Stimulated activated CD8-positive, alpha-beta memory T cell treated with anti-CD3 and anti-CD28 coated beads, Interleukin-2, amount 100 ng/mL, for 1 hour (primary cell): ENCODE measurements at regions not wholly inside any gene's neighbourhood (a gene's known extent, or its start where the extent isn't known, plus 50 kb on each side); places are given as distances from the start of the nearest gene placed in this dataset.

Source experiments
- DNase-seq, 2 donors: peaks; one replicate each; pipeline ENCODE4 v3.0.0-alpha.2; 2020; ENCODE audit warnings: low read depth in 2 of 2

GRCh38 chr5:124692950-124693349, 53.5 kb downstream of the ZNF608 start:
- no peak for DNase-seq

GRCh38 chr5:124692324-124692723, 54.1 kb downstream of the ZNF608 start:
- DNase-seq = no peak

DNA sequence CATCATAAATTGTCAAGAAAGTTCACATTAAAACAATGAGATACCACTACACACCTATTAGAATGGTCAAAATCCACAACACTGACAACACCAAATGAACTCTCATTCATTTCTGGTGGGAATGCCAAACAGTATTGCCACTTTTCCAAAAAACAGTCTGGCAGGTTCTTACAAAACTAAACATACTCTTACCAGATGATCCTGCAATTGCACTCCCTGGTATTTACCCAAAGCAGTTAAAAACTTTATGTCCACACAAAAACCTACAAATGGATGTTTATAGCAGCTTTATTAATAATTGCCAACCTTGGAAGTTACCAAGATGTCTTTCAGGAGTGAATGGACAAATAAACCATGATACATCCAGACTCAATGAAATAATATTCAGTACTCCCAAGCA, 56.8 kb downstream of the ZNF608 start:
- no peak for DNase-seq

DNA sequence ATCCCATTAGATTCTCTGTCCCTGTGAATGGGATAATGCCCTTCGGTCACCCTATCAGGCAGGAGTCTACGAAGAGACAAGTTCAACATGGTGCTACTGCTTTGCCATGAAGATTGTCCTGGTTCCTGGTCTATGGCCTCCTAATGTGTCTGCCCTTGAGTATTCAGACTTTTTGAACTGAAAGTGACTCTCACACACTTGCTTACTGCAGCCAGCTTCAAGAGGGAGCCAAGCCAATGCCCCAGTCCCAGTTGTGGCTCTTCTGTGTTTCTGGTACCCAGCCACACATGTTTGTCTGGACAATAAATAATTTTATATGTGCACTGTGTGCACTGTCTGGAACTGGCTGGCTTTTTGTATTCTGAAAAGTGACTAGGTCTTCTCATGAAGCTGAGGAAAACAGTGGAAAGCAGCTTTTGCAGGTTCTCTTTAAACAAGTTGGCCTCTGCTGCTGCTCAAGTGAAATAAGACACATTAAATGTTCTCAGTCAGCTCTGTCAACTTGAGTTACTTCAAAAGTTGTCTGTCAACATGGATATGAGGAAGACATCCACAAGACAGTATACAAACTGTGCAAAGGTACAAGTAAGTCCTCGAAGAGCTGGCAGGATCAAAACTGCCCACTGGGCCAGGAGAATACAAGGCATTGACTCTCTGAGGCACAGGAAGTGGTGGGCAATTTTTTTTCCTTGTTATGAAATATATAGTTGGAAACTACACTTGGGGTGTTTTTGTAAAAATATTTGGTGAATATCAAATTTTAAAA, 60.0 kb downstream of the ZNF608 start:
- no peak for DNase-seq

DNA sequence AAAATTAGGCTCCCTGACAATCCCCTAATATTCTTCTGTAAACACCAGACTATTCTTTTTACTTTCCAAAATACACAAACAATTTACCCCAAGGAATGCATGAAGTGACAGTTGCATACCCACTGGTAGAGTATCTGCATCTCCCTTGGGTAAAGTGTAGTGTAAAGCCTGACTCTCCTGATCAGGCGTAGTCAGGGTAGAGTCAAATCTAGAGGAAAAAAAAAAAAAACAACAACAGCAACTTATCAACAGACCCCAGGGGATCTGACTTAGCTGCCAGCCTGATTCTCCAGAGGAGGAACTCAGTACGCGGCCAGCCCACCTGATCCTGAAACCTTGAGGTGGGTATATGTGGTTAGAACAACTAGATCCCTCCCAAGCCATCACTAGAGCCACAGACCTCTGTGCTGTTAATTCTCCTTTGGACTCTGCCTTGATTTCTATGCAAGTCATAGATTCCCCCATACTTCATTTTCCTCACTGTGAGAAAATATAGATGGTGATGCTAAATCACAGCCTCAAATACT, 61.0 kb downstream of the ZNF608 start:
- DNase-seq = no peak

- no peak for DNase-seq
Observed at GRCh38 chr5:124683917-124684555, 62.4 kb downstream of the ZNF608 start.

DNA sequence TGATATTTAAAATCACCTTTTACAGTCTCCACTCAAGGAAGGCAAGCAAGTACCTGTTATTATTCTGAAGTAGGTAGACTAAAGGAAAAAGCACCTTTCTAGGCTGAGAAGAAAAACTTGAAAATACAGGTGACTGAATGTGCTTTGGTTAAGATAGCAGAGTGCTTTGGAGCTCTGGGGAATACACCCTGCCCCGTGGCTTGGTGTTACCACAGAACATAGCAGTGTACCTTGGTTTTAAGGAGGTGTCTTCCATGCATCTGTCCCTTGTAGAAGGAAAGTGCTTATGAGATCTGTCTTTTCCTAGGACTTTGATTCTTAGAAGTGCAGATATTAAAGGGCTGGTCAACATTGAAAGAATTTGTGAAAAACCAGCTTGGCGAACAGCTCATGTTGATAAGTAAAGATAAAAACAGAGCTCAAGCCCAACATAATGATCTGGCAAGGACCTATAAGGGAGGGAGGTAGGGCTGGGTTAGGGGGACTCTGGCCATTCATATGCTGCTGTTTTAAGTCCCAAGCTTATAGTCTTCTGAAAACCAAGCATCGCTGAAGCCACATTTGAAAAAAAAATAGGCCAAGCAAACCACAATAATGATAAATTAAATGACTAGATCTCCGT, 66.8 kb downstream of the ZNF608 start:
- DNase-seq = no peak

DNA sequence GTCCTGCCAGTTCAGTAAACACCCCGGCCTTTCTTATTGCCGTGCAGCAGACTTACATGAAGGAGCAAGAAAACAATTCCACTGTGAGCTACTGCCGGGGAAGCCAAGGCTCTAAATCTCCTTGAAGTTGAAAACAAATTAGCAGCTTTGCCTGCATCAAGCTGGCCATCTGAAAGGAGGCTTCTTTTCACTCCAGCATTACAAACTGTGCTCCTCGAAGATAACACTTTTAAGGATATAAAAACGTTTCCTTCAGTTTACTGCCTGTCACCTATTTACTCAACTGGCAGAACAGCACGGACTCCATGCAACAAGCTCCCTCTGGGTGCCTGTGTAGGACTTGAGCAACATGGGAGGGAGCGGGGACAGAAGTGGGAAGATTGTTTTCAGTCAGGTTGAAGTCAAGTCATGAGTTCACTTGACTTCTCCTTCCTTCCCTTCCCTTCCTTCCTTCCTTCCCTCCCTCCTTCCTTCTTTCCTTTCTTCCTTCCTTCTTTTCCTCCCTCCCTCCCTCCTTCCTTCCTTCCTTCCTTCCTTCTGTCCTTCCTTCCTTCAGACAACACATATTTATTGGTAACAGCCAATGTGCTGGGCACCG, 67.4 kb downstream of the ZNF608 start:
- DNase-seq = no peak

GRCh38 chr5:124678468-124678867, 68.0 kb downstream of the ZNF608 start:
- no peak for DNase-seq

DNA sequence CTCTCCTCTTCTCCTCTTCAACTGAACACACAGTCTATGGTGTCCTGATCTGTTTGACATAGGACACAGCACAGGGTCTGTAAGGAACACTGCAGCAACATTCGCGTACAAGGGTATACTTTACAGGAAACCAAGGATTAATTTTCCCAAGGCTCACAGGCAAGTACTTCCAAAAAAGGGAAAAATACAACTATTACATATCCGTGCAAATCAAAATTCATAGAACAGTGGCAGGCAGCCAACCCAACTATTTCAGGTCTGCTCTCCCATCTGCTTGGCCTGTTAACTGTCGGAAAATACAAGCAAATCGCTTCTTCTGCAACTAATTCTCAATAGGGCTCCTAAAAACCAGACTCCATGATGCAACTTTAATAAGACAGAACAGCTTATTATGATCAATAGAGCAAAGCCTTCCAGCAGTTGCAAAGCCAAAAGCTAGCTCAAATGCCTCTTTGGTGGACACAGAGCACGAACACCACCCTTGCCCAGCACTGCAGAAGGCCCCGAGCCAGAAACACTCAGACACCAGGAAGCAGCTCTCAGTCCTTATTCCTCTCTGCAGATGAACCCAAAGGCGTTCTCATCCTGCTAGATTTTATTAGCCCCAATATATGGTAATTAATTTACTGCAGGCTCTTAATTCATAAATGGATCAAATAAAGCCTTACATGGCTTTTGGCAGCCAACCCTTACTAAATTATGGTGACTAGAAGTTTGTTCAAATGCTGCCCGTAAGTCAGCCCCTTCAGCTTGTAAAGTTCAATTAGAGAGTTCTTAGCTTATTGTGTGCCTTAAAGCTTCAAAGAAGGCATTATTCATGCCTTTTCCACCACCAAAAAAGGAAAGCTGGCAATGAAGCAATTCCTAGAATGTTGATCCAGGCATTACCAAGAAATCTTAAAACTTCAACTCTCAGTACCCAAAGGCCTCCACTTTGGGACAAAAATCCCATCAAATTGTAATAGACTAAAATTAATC, 68.8 kb downstream of the ZNF608 start:
- no peak for DNase-seq

- DNase-seq = no peak
Observed at GRCh38 chr5:124675931-124676846, 70.2 kb downstream of the ZNF608 start.

DNA sequence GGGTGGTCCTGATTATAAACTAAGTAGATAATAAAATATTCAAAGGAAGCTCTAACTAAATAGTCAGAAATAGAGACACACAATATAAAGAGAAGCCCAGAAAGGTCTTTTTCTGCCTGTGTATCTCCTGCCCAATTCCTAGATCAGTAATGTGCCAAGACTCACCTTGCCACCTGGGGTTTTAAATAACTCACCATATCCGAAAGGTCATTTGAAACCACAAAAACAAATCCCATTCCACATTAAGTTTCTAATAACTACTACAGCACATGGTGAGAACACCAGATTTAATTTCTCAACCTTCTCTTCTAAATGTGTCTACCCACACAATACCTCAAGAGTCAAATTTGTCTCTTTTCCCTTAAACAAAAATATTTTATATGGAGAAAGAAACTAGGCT, 75.2 kb downstream of the ZNF608 start:
- no peak for DNase-seq

- no peak for DNase-seq
Observed at GRCh38 chr5:124670722-124671184, 75.7 kb downstream of the ZNF608 start.

GRCh38 chr5:124669956-124670721, 76.3 kb downstream of the ZNF608 start:
- DNase-seq = no peak

- no peak for DNase-seq
Observed at GRCh38 chr5:124669300-124669648, 77.2 kb downstream of the ZNF608 start.

- no peak for DNase-seq
Observed at GRCh38 chr5:124668353-124669299, 77.8 kb downstream of the ZNF608 start.

DNA sequence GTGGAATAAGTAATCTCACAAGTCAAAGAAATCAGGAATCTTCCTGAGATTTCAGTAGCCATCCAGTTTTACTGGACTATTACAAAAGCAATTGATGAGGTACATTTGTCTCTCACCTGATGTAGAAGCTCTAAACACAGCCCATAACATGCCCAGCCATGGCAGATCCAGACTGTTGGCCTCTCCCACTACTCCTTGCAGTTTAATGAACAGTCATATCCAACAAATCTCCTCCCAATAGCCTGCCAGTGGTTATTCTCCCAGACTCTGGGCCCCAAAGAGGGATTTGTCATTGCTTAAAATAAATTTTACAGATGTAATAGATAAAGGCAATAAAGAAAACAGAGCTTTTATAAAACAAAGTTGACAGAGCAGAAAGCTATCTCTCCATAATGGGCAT, 80.8 kb downstream of the ZNF608 start:
- DNase-seq = no peak

DNA sequence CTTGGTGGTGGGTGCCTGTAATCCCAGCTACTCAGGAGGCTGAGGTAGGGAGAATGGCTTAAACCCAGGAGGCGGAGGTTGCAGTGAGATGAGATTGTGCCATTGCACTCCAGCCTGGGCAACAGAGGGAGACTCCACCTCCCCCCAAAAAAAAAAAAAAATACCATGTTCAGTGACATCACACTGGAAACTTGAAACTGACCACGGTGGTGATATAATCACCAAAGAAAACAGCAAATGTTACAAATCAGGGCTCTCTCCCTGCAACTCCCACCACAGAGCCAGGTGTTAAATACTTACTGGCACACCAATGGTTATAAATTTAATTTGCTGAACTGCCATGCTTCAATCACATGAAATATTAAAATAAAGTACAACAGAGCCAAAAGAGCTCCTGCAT, 81.4 kb downstream of the ZNF608 start:
- no peak for DNase-seq
